Fibroblast of lung (primary cell): ENCODE measurements at regions not wholly inside any gene's neighbourhood (a gene's known extent, or its start where the extent isn't known, plus 50 kb on each side); places are given as distances from the start of the nearest gene placed in this dataset.

Experiments used
- DNase-seq, 2 donors: peaks; one replicate each; pipeline versions ENCODE4 v3.0.0 to v3.0.0-alpha.2; 2010; ENCODE audit warnings: low read depth in 2 of 2
- H2AFZ ChIP-seq: 2 replicates; pipeline ENCODE4 v1.5.1; 2012; ENCODE audit warnings: low read length, control low read depth, inconsistent platforms
- H3K27ac ChIP-seq: 2 replicates; pipeline ENCODE4 v1.5.1; 2011; ENCODE audit warnings: low read length, control low read depth; ENCODE audit not compliant: insufficient read depth
- H3K27me3 ChIP-seq: 2 replicates; pipeline ENCODE4 v1.5.1; 2011; ENCODE audit warnings: mild to moderate bottlenecking, low read length; ENCODE audit not compliant: control insufficient read depth, insufficient read depth
- H3K36me3 ChIP-seq: 2 replicates; pipeline ENCODE4 v1.5.1; 2011; ENCODE audit warnings: low read length; ENCODE audit not compliant: control insufficient read depth, insufficient read depth
- H3K4me1 ChIP-seq: 2 replicates; pipeline ENCODE4 v1.5.1; 2011; ENCODE audit warnings: low read length; ENCODE audit not compliant: control insufficient read depth, insufficient read depth; ENCODE audit errors: extremely low read depth
- H3K4me2 ChIP-seq: 2 replicates; pipeline ENCODE4 v1.5.1; 2011; ENCODE audit warnings: low read length, control low read depth; ENCODE audit not compliant: insufficient read depth; ENCODE audit errors: extremely low read depth
- H3K4me3 ChIP-seq, 4 experiments: fragments of 200-600 bp in 1 of 4; sonication (generic) in 1 of 4; replicated peaks in 1 of 4; 2 replicates each; pipeline ENCODE4 v1.5.1; 2011 to 2016; ENCODE audit warnings: low read length in 4 of 4, low read depth in 3 of 4, mild to moderate bottlenecking in 3 of 4, control low read depth in 2 of 4, inconsistent platforms in 1 of 4, mixed read lengths in 1 of 4; ENCODE audit not compliant: insufficient read depth in 1 of 4; ENCODE audit errors: control extremely low read depth in 1 of 4
- H3K79me2 ChIP-seq: 2 replicates; pipeline ENCODE4 v1.5.1; 2012; ENCODE audit warnings: mild to moderate bottlenecking, low read length, inconsistent platforms; ENCODE audit not compliant: control insufficient read depth, insufficient read depth
- H3K9ac ChIP-seq: 2 replicates; pipeline ENCODE4 v1.5.1; 2011; ENCODE audit warnings: mild to moderate bottlenecking, low read length, control low read depth; ENCODE audit not compliant: insufficient read depth
- H3K9me3 ChIP-seq: 2 replicates; pipeline ENCODE4 v1.5.1; 2012; ENCODE audit warnings: low read depth, low read length; ENCODE audit not compliant: control insufficient read depth, insufficient read depth
- H4K20me1 ChIP-seq: 2 replicates; pipeline ENCODE4 v1.5.1; 2011; ENCODE audit warnings: low read length; ENCODE audit not compliant: control insufficient read depth, insufficient read depth; ENCODE audit errors: extremely low read depth
- CTCF ChIP-seq, 2 donors: IDR thresholded peaks in 1 of 2; conservative IDR thresholded peaks in 1 of 2; 1 replicate in 1 of 2; 2 replicates in 1 of 2; pipeline ENCODE4 v1.5.1; 2011 to 2012; ENCODE audit warnings: low read length in 2 of 2, control low read depth in 1 of 2, inconsistent platforms in 1 of 2, low read depth in 1 of 2, mild to moderate bottlenecking in 1 of 2
- EZH2 ChIP-seq: IDR thresholded peaks from 2 replicates; pipeline ENCODE4 v1.5.1; 2012; ENCODE audit warnings: low read length, control low read depth, mild to moderate bottlenecking; ENCODE audit errors: missing control alignments

GRCh38 chr1:95393434-95393833, 159.4 kb downstream of the RWDD3 start:
- no peak for TF ChIP-seq EZH2
- TF ChIP-seq CTCF (conservative IDR thresholded peaks at IDR 0.05 in 1 of 2, IDR thresholded peaks at IDR 0.05 in 1 of 2; ENCODE audit: low read depth in 1 of 2, low read length in 2 of 2): no peak
- H3K9me3 ChIP-seq: no peaks in the 10 kb centered on the region
- no peak overlapping the region for H3K4me3 ChIP-seq

GRCh38 chr1:95396557-95396956, 162.5 kb downstream of the RWDD3 start:
- H3K27me3 ChIP-seq: no peaks in the 10 kb centered on the region
- no peaks in the 10 kb centered on the region for H3K79me2 ChIP-seq
- no peaks in the 10 kb centered on the region for H3K9me3 ChIP-seq
- H2AFZ ChIP-seq: no peak overlapping the region
- no peaks in the 10 kb centered on the region for H3K36me3 ChIP-seq
- no peak overlapping the region for H3K27ac ChIP-seq
- H3K4me2 ChIP-seq: no peak overlapping the region
- TF ChIP-seq EZH2: no peak
- TF ChIP-seq CTCF (conservative IDR thresholded peaks at IDR 0.05 in 1 of 2, IDR thresholded peaks at IDR 0.05 in 1 of 2; ENCODE audit: low read depth in 1 of 2, low read length in 2 of 2): no peak
- DNase-seq: no peak
- no peaks in the 10 kb centered on the region for H4K20me1 ChIP-seq
- no peaks in the 10 kb centered on the region for H3K4me1 ChIP-seq
- H3K4me3 ChIP-seq: no peak overlapping the region
- no peak overlapping the region for H3K9ac ChIP-seq

More at GRCh38 chr1:95393434-95393833, 159.4 kb downstream of the RWDD3 start:
- Histone ChIP-seq H2AFZ (no peak overlapping the region), H3K9ac (no peak overlapping the region), H3K4me2 (no peak overlapping the region), H3K36me3 (no peaks in the 10 kb centered on the region), H3K79me2 (no peaks in the 10 kb centered on the region), H3K27me3 (no peaks in the 10 kb centered on the region), H4K20me1 (no peaks in the 10 kb centered on the region), H3K27ac (no peak overlapping the region), H3K4me1 (no peaks in the 10 kb centered on the region)
- DNase-seq: no peak

- Histone ChIP-seq H3K27me3 (no peaks in the 10 kb centered on the region), H3K9me3 (no peaks in the 10 kb centered on the region), H3K4me3 (no peak overlapping the region), H3K27ac (no peak overlapping the region), H3K9ac (no peak overlapping the region), H3K4me1 (no peaks in the 10 kb centered on the region), H3K79me2 (no peaks in the 10 kb centered on the region), H2AFZ (no peak overlapping the region), H3K36me3 (no peaks in the 10 kb centered on the region), H3K4me2 (no peak overlapping the region), H4K20me1 (no peaks in the 10 kb centered on the region)
- DNase-seq: no peak
- no peak for TF ChIP-seq CTCF (conservative IDR thresholded peaks at IDR 0.05 in 1 of 2, IDR thresholded peaks at IDR 0.05 in 1 of 2; ENCODE audit: low read depth in 1 of 2, low read length in 2 of 2)
These were observed 168.8 kb downstream of the RWDD3 start for GRCh38 chr1:95402780-95403179.
